ENCODE measurements at regions not wholly inside any gene's neighbourhood (a gene's known extent, or its start where the extent isn't known, plus 50 kb on each side); places are given as distances from the start of the nearest gene placed in this dataset.

DNA sequence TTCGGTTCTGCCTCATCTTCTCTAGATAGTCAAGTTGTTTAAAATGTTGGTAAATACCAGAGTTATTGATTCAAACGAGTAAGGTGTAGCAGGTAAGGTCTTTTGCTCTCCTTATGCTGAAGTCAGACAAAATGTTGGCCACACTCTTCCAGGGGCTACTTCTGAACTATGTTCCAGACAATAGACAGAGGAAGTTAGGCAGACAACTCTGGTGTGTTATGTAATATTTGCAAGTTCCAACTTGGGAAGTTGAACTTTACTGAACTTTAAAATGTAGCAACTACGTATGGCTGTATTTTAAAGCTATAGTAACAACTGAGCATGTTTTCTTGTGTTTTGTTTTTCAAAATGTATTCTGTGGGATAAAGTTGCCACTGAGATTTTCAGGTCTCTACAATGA, 125.7 kb upstream of the NEBL start:
- TF ChIP-seq CTCF (IDR thresholded peaks at IDR 0.05) = no peak

- peak; percentile 23; the same call in 1 of the 2 replicates for TF ChIP-seq CTCF (IDR thresholded peaks at IDR 0.05)
Observed at GRCh38 chr10:21021843-21022594, 124.9 kb upstream of the NEBL start.

DNA sequence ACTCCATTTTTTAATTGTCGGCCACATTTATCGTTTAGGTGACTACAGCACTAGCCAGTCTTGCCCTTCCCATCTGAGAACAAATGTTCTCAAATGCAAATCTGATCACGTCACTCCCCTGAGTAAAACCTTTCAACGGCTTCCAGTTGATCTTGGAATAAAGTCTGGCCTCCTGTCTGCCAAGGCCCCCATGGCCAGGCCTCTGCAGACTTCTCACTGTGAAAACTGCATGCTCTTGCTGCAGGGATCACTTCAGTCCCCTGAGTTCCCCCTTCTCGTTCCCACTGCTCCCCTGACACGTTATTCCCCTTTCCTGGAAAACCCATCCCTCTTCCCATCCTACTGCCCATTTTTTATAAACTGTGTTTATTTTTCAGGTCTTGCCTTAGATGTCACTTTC, 124.1 kb upstream of the NEBL start:
- no peak for TF ChIP-seq CTCF (IDR thresholded peaks at IDR 0.05)

DNA sequence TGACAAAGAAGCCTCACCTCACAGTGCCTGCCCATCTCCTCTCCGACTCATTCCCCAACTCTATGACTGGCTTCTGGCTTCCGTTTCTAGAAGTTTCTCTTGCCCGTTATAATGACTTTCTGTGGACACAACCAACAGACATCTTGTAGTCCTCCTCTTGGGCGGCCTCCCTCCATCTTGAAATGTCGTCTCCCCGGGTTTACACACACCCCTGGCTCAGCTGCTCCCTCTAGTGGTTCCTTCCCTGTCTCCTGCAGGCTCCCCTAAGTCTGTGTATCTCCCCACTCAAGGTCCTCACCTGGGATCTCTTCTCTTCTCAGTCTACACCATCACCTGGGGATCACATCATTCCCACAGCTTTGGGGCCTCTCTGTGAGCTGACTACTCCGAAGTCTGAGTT, 123.4 kb upstream of the NEBL start:
- peak; percentile 48 for TF ChIP-seq CTCF (IDR thresholded peaks at IDR 0.05)

DNA sequence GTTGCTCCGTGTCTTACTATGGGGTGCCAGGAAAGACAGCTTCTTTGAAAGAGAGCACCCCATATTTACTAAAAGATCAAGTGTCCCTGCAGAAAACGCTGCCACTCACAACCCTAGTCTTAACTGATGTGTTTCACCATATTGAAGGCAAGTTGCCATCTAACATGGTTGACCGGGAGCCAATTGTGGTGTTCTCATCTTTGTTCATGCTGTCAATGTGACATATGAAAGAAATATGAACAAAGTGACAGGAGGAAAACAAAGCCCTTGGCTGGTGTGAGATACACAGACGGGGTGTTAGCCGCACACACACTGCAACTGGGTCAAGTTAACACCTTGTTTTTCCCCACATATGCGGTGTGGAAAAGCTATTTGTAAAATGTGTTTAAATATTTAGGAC, 122.3 kb upstream of the NEBL start:
- no peak for TF ChIP-seq CTCF (IDR thresholded peaks at IDR 0.05)

DNA sequence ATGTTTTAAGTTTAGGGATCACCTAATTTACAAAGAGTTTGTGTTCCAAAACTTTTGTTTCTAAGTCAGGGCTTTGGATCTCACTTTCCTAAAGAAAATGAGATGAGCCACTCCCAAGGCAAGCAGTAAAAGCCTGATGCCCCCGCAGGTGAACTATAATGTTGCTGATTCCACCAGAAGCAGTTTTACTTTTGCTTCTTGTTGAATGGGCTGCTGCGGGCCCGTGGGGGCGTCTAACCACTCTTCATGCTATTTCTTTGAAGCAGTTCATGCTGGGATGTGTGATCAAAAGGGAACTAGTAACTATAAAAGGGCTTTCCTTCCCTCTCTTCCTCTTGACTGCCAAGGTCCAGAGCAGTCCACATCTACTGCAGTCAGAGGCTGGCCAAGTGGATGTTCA, 118.7 kb upstream of the NEBL start:
- no peak for TF ChIP-seq CTCF (IDR thresholded peaks at IDR 0.05)

GRCh38 chr10:21014141-21014540, 117.0 kb upstream of the NEBL start:
- no peak for TF ChIP-seq CTCF (IDR thresholded peaks at IDR 0.05)

Measured in LNCAP (cell line).